GM12878 (cell line): ENCODE measurements at regions not wholly inside any gene's neighbourhood (a gene's known extent, or its start where the extent isn't known, plus 50 kb on each side); places are given as distances from the start of the nearest gene placed in this dataset.

Source experiments
- ATAC-seq: fragments of 200-7000 bp; cut with Tn5 transposase; 3 replicates; pipeline ENCODE4 v1.9.1; 2020; ENCODE audit warnings: mild to moderate bottlenecking, moderate library complexity
- BruUV-seq: library from RNA; stranded (reverse); fragments of 400-500 nt; replicated peaks from 2 replicates; lab custom pipeline; 2021; lab: Mats Ljungman, UMichigan
- CTCF ChIA-PET: fragments of 300-600 bp; sonication (Branson Sonifier 250); formaldehyde crosslinking; extraction: SDS; loops from one replicate; lab custom pipeline; 2021; ENCODE audit warnings: inconsistent platforms; lab: Yijun Ruan, JAX
- POLR2A ChIA-PET: fragments of 350-600 bp; formaldehyde crosslinking; extraction: SDS; loops from one replicate; lab custom pipeline; 2021; ENCODE audit warnings: inconsistent platforms; lab: Charles Lee
- RAD21 ChIA-PET: fragments of 300-600 bp; sonication (Branson Sonifier 250); formaldehyde crosslinking; loops from one replicate; lab custom pipeline; 2023; ENCODE audit warnings: antibody characterized with exemption; ENCODE audit not compliant: unreplicated experiment; lab: Charles Lee
- SMC1A ChIA-PET: fragments of 300-600 bp; sonication (Branson Sonifier 250); formaldehyde crosslinking; loops from one replicate; lab custom pipeline; 2023; ENCODE audit not compliant: unreplicated experiment, uncharacterized antibody; lab: Charles Lee
- DNase-seq: peaks from one replicate; pipeline ENCODE4 v3.0.0-alpha.2; 2011; ENCODE audit warnings: low read depth, low spot score
- FAIRE-seq: peaks from 3 replicates; lab custom pipeline; 2011; peaks lifted over from hg19 to GRCh38; lab: Jason Lieb, UNC
- H2AFZ ChIP-seq: 2 replicates; pipeline ENCODE4 v1.6.0; 2011; ENCODE audit warnings: low read depth, low read length, control low read depth; ENCODE audit not compliant: control insufficient read depth
- H3K27ac ChIP-seq: 2 replicates; pipeline ENCODE4 v1.5.1; 2011; ENCODE audit warnings: control low read depth; ENCODE audit not compliant: control insufficient read depth, insufficient read depth
- H3K27me3 ChIP-seq, 2 experiments: replicated peaks in 1 of 2; 2 replicates each; pipeline versions ENCODE4 v1.6.0 to v1.6.1; 2011; ENCODE audit warnings: low read length in 1 of 2; ENCODE audit not compliant: control insufficient read depth in 2 of 2, insufficient read depth in 2 of 2
- H3K36me3 ChIP-seq, 2 experiments: 2 replicates each; pipeline ENCODE4 v1.5.1; 2011; ENCODE audit warnings: low read length in 1 of 2; ENCODE audit not compliant: control insufficient read depth in 2 of 2, insufficient read depth in 2 of 2
- H3K4me1 ChIP-seq: 2 replicates; pipeline ENCODE4 v1.6.1; 2011; ENCODE audit warnings: mild to moderate bottlenecking, low read length, moderate library complexity, mixed read lengths; ENCODE audit not compliant: control insufficient read depth, insufficient read depth
- H3K4me2 ChIP-seq: 2 replicates; pipeline ENCODE4 v1.6.0; 2011; ENCODE audit warnings: control low read depth; ENCODE audit not compliant: control insufficient read depth, insufficient read depth
- H3K4me3 ChIP-seq: fragments of 200-600 bp; sonication (generic); 2 replicates; pipeline ENCODE4 v1.5.1; 2016
- H3K79me2 ChIP-seq: 2 replicates; pipeline ENCODE4 v1.6.0; 2011; ENCODE audit warnings: low read length; ENCODE audit not compliant: control insufficient read depth, insufficient read depth
- H3K9ac ChIP-seq: 2 replicates; pipeline ENCODE4 v1.8.0; 2011; ENCODE audit warnings: low read length, control low read depth, mixed read lengths; ENCODE audit not compliant: control insufficient read depth, insufficient read depth
- H3K9me3 ChIP-seq: replicated peaks from 3 replicates; pipeline ENCODE4 v1.5.1; 2011; ENCODE audit warnings: mild to moderate bottlenecking, low read length; ENCODE audit not compliant: control insufficient read depth, insufficient read depth
- H4K20me1 ChIP-seq: 2 replicates; pipeline ENCODE4 v1.6.0; 2011; ENCODE audit not compliant: control insufficient read depth, insufficient read depth
- ATF7 ChIP-seq: fragments of 450-650 bp; IDR thresholded peaks from 2 replicates; pipeline ENCODE4 v1.6.1; 2016; ENCODE audit warnings: low read depth, mild to moderate bottlenecking
- BMI1 ChIP-seq: fragments of 450-650 bp; IDR thresholded peaks from 2 replicates; pipeline ENCODE4 v1.6.1; 2016; ENCODE audit warnings: mild to moderate bottlenecking, moderate library complexity, borderline replicate concordance
- CBX5 ChIP-seq: sonication (generic); IDR thresholded peaks from 2 replicates; pipeline ENCODE4 v1.6.1; 2016; ENCODE audit warnings: low read depth, moderate library complexity, mild to moderate bottlenecking, inconsistent platforms
- CREM ChIP-seq: IDR thresholded peaks from 2 replicates; pipeline ENCODE4 v1.6.1; 2014; ENCODE audit warnings: antibody characterized with exemption, low read depth
- FOS ChIP-seq: IDR thresholded peaks from 3 replicates; pipeline ENCODE4 v1.6.1; 2011; ENCODE audit warnings: borderline replicate concordance; ENCODE audit not compliant: insufficient read length; ENCODE audit errors: extremely low read depth
- GATAD2B ChIP-seq: fragments of 450-650 bp; conservative IDR thresholded peaks from 2 replicates; pipeline ENCODE4 v1.6.1; 2017; ENCODE audit warnings: low read depth, mild to moderate bottlenecking, moderate library complexity
- IKZF2 ChIP-seq, 2 experiments: fragments of 450-650 bp; IDR thresholded peaks; 2 replicates each; pipeline ENCODE4 v1.6.1; 2017; ENCODE audit warnings: mild to moderate bottlenecking in 2 of 2, moderate library complexity in 2 of 2
- IRF5 ChIP-seq: fragments of 450-650 bp; IDR thresholded peaks from 2 replicates; pipeline ENCODE4 v1.6.1; 2017; ENCODE audit warnings: borderline replicate concordance
- NFXL1 ChIP-seq: fragments of 450-650 bp; IDR thresholded peaks from 2 replicates; pipeline ENCODE4 v1.6.1; 2017; ENCODE audit warnings: antibody characterized with exemption, mild to moderate bottlenecking, borderline replicate concordance
- RAD51 ChIP-seq: fragments of 450-650 bp; IDR thresholded peaks from 2 replicates; pipeline ENCODE4 v1.6.1; 2016; ENCODE audit warnings: moderate library complexity, mild to moderate bottlenecking, inconsistent platforms
- RBBP5 ChIP-seq: fragments of 200-600 bp; sonication (generic); conservative IDR thresholded peaks from 2 replicates; pipeline ENCODE4 v1.6.1; 2016
- SMAD5 ChIP-seq: IDR thresholded peaks from 2 replicates; pipeline ENCODE4 v1.6.1; 2016; ENCODE audit warnings: antibody characterized with exemption, low read depth
- TCF12 ChIP-seq: IDR thresholded peaks from 2 replicates; pipeline ENCODE4 v1.6.1; 2011; ENCODE audit warnings: low read depth, mild to moderate bottlenecking, low read length
- USF1 ChIP-seq: IDR thresholded peaks from 2 replicates; pipeline ENCODE4 v1.6.1; 2011; ENCODE audit warnings: borderline replicate concordance, low read depth, mild to moderate bottlenecking, moderate library complexity, mixed read lengths, low read length; ENCODE audit not compliant: insufficient read depth; ENCODE audit errors: extremely low read length
- ZNF24 ChIP-seq: fragments of 450-650 bp; IDR thresholded peaks from 2 replicates; pipeline ENCODE4 v1.6.1; 2017; ENCODE audit warnings: antibody characterized with exemption, mild to moderate bottlenecking
- WGBS: methylation state at CpG from one replicate; pipeline ENCODE4 v1.1.6; 2016; ENCODE audit warnings: low lambda C conversion rate; ENCODE audit not compliant: insufficient replicate concordance, insufficient coverage; ENCODE audit errors: missing lambda C conversion rate; 5-methylcytosine and 5-hydroxymethylcytosine counted together
- in situ Hi-C: fragments of 300-500 bp; cut with MboI; formaldehyde crosslinking; loops from 9 replicates; pipeline ENCODE4 v1.14.3; 2018; ENCODE audit warnings: mixed read lengths
- intact Hi-C: fragments of 100-400 bp; cut with micrococcal nuclease; formaldehyde crosslinking; loops from one replicate; pipeline ENCODE4 v1.14.2; 2022; ENCODE audit not compliant: unreplicated experiment

- BruUV-seq, result no TSS peak
- Histone ChIP-seq H3K4me3 (no peak overlapping the region), H3K9ac (no peak overlapping the region), H3K27me3 (no peaks in the 10 kb centered on the region), H3K4me1 (no peaks in the 10 kb centered on the region), H3K9me3 (no peaks in the 10 kb centered on the region), H3K27ac (no peak overlapping the region), H3K79me2 (no peaks in the 10 kb centered on the region), H3K4me2 (no peak overlapping the region)
- ChIA-PET SMC1A (no interaction called here), POLR2A (no interaction called here)
- FAIRE-seq, result no peak
- in situ Hi-C loops, result no loop called here
- DNase-seq, result no peak
- intact Hi-C loops, result no loop called here
- TF ChIP-seq RAD51, result no peak
- no peak for TF ChIP-seq BMI1
- no peak for TF ChIP-seq IRF5
- TF ChIP-seq IKZF2 (IDR thresholded peaks at IDR 0.05), result no peak
- TF ChIP-seq ZNF24, result no peak
- TF ChIP-seq, all 136 proteins: peak for 0
- no peak for ATAC-seq
- ChIA-PET RAD21 (no interaction called here), CTCF (no interaction called here)
- no peak overlapping the region for H2AFZ ChIP-seq
- no peaks in the 10 kb centered on the region for H4K20me1 ChIP-seq
- no peaks in the 10 kb centered on the region for H3K36me3 ChIP-seq
These were observed 554.1 kb downstream of the SI start for GRCh38 chr3:164524201-164524600.

GRCh38 chr3:164522073-164522763, 556.1 kb downstream of the SI start:
- no peak for ATAC-seq
- Histone ChIP-seq H3K27ac (no peak overlapping the region), H2AFZ (no peak overlapping the region), H3K79me2 (no peaks in the 10 kb centered on the region), H3K4me1 (no peaks in the 10 kb centered on the region), H3K4me2 (no peak overlapping the region), H4K20me1 (no peaks in the 10 kb centered on the region), H3K9ac (no peak overlapping the region), H3K4me3 (no peak overlapping the region), H3K9me3 (no peaks in the 10 kb centered on the region), H3K36me3 (no peaks in the 10 kb centered on the region), H3K27me3 (no peaks in the 10 kb centered on the region)
- no peak for FAIRE-seq
- BruUV-seq, result no TSS peak
- intact Hi-C loops (no loop called here), in situ Hi-C loops (no loop called here)
- ChIA-PET POLR2A (no interaction called here), CTCF (no interaction called here), RAD21 (no interaction called here), SMC1A (no interaction called here)
- DNase-seq, result no peak
- WGBS, result 44% methylated on average over 6 of the region's 6 CpGs
- TF ChIP-seq CBX5 (no peak), SMAD5 (no peak), CREM (no peak), ATF7 (no peak), TCF12 (no peak), FOS (no peak), RBBP5 (no peak), GATAD2B (no peak), NFXL1 (no peak), USF1 (no peak)
